Testis (tissue), 2 donors: ENCODE measurements at regions not wholly inside any gene's neighbourhood (a gene's known extent, or its start where the extent isn't known, plus 50 kb on each side); places are given as distances from the start of the nearest gene placed in this dataset.

Experiments
- DNase-seq: peaks from one replicate; pipeline ENCODE4 v3.0.0-alpha.2; 2019
- H3K27ac ChIP-seq, 2 donors: fragments of 200-600 bp; sonication (generic); one replicate each; pipeline ENCODE4 v1.5.1; 2019
- H3K27me3 ChIP-seq: fragments of 200-600 bp; sonication (generic); one replicate; pipeline ENCODE4 v1.5.1; 2019
- H3K36me3 ChIP-seq: fragments of 200-600 bp; sonication (generic); one replicate; pipeline ENCODE4 v1.5.1; 2017; ENCODE audit warnings: low read depth; ENCODE audit errors: missing control alignments
- H3K4me1 ChIP-seq: fragments of 200-600 bp; sonication (generic); one replicate; pipeline ENCODE4 v1.5.1; 2019
- H3K4me3 ChIP-seq, 2 donors: fragments of 200-600 bp; sonication (generic); one replicate each; pipeline ENCODE4 v1.5.1; 2017 to 2019
- H3K9me3 ChIP-seq: fragments of 200-600 bp; sonication (generic); one replicate; pipeline ENCODE4 v1.5.1; 2017
- CTCF ChIP-seq, 3 experiments: fragments of 450-650 bp in 2 of 3; fragments of 200-600 bp in 1 of 3; sonication (generic) in 1 of 3; IDR thresholded peaks; one replicate each; pipeline ENCODE4 v1.5.1; 2016 to 2019; ENCODE audit warnings: antibody characterized with exemption in 3 of 3, mild to moderate bottlenecking in 2 of 3, moderate library complexity in 1 of 3
- POLR2A ChIP-seq: fragments of 450-650 bp; IDR thresholded peaks from one replicate; pipeline ENCODE4 v1.6.1; 2017; ENCODE audit warnings: antibody characterized with exemption, mild to moderate bottlenecking, moderate library complexity
- WGBS, 2 donors: methylation state at CpG; one replicate each; pipeline ENCODE4 v1.1.5; 2018; 5-methylcytosine and 5-hydroxymethylcytosine counted together
- intact Hi-C: fragments of 100-400 bp; cut with DNase I; formaldehyde crosslinking; loops from one replicate; pipeline ENCODE4 v1.15.1; 2023; ENCODE audit warnings: low total_unique reads

GRCh38 chr17:15086776-15087295 lies 178.3 kb downstream of the PMP22 start:
- H3K4me1 ChIP-seq = no peaks in the 10 kb centered on the region
- intact Hi-C loops = no loop called here
- DNase-seq = no peak
- no peak for TF ChIP-seq POLR2A
- no peak for TF ChIP-seq CTCF (IDR thresholded peaks at IDR 0.05)
- H3K36me3 ChIP-seq = no peaks in the 10 kb centered on the region
- no peaks in the 10 kb centered on the region for H3K27me3 ChIP-seq
- H3K27ac ChIP-seq = no peak overlapping the region
- no peaks in the 10 kb centered on the region for H3K9me3 ChIP-seq
- WGBS, 2 donors = 58 to 70% methylated on average over 11 of the region's 11 CpGs
- H3K4me3 ChIP-seq = no peak overlapping the region

GRCh38 chr17:15085890-15086677 lies 179.0 kb downstream of the PMP22 start:
- intact Hi-C loops = no loop called here
- 69 to 75% methylated on average over 6 of the region's 6 CpGs for WGBS, 2 donors
- H3K4me3 ChIP-seq = no peak overlapping the region
- H3K36me3 ChIP-seq = no peaks in the 10 kb centered on the region
- DNase-seq = no peak
- H3K27me3 ChIP-seq = no peaks in the 10 kb centered on the region
- no peaks in the 10 kb centered on the region for H3K9me3 ChIP-seq
- no peaks in the 10 kb centered on the region for H3K4me1 ChIP-seq
- no peak overlapping the region for H3K27ac ChIP-seq
- no peak for TF ChIP-seq POLR2A
- TF ChIP-seq CTCF (IDR thresholded peaks at IDR 0.05) = no peak

GRCh38 chr17:15083225-15083624 lies 181.9 kb downstream of the PMP22 start:
- Histone ChIP-seq H3K4me3 (no peak overlapping the region), H3K36me3 (no peaks in the 10 kb centered on the region), H3K9me3 (no peaks in the 10 kb centered on the region), H3K27me3 (no peaks in the 10 kb centered on the region), H3K27ac (no peak overlapping the region), H3K4me1 (no peaks in the 10 kb centered on the region)
- DNase-seq = no peak
- WGBS, 2 donors = 68 to 76% methylated on average over 5 of the region's 5 CpGs
- TF ChIP-seq CTCF (IDR thresholded peaks at IDR 0.05) (no peak), POLR2A (no peak)
- intact Hi-C loops = no loop called here

- no peaks in the 10 kb centered on the region for H3K27me3 ChIP-seq
- H3K4me1 ChIP-seq = no peaks in the 10 kb centered on the region
- H3K27ac ChIP-seq = no peak overlapping the region
- 80 to 85% methylated on average over 3 of the region's 3 CpGs for WGBS, 2 donors
- no peak overlapping the region for H3K4me3 ChIP-seq
- TF ChIP-seq POLR2A (no peak), CTCF (IDR thresholded peaks at IDR 0.05) (no peak)
- H3K36me3 ChIP-seq = no peaks in the 10 kb centered on the region
- H3K9me3 ChIP-seq = no peaks in the 10 kb centered on the region
- intact Hi-C loops = no loop called here
- DNase-seq = no peak
Observed at GRCh38 chr17:15081008-15081407, 184.1 kb downstream of the PMP22 start.

- no peak for DNase-seq
- no peaks in the 10 kb centered on the region for H3K36me3 ChIP-seq
- H3K9me3 ChIP-seq = no peaks in the 10 kb centered on the region
- intact Hi-C loops = no loop called here
- WGBS, 2 donors = 61 to 63% methylated on average over 5 of the region's 5 CpGs
- H3K4me3 ChIP-seq = no peak overlapping the region
- H3K27me3 ChIP-seq = no peaks in the 10 kb centered on the region
- H3K27ac ChIP-seq = no peak overlapping the region
- no peaks in the 10 kb centered on the region for H3K4me1 ChIP-seq
- TF ChIP-seq POLR2A (no peak), CTCF (IDR thresholded peaks at IDR 0.05) (no peak)
Observed at GRCh38 chr17:15078570-15078969, 186.6 kb downstream of the PMP22 start.
